Effector memory CD8-positive, alpha-beta T cell (primary cell): ENCODE measurements at regions not wholly inside any gene's neighbourhood (a gene's known extent, or its start where the extent isn't known, plus 50 kb on each side); places are given as distances from the start of the nearest gene placed in this dataset.
A peak's percentile ranks its signal among the peaks of the same experiment; 100 is the strongest.
"Not testable (repeated sequence)": the region's sequence is repeated elsewhere in the genome, so short reads cannot be mapped to it uniquely, and the experiment has no call there.

Source experiments
- ATAC-seq: fragments of 150-1000 bp; cut with Tn5 transposase; replicated peaks from 2 replicates; pipeline ENCODE4 v1.10.0; 2021; ENCODE audit warnings: mild to moderate bottlenecking, moderate library complexity
- DNase-seq, 3 experiments: peaks; one replicate each; pipeline ENCODE4 v3.0.0; 2021
- H3K27ac Mint-ChIP-seq, 2 donors: one replicate each; pipeline ENCODE4 v1.8.0; 2022; ENCODE audit warnings: mild to moderate bottlenecking in 2 of 2, mixed read lengths in 2 of 2, moderate library complexity in 2 of 2
- H3K27me3 Mint-ChIP-seq, 2 donors: one replicate each; pipeline ENCODE4 v1.8.0; 2022; ENCODE audit warnings: mixed read lengths in 2 of 2
- H3K36me3 Mint-ChIP-seq: one replicate; pipeline ENCODE4 v1.8.0; 2022; ENCODE audit warnings: mild to moderate bottlenecking, moderate library complexity, mixed read lengths; ENCODE audit not compliant: insufficient read depth
- H3K4me1 Mint-ChIP-seq, 2 donors: one replicate each; pipeline ENCODE4 v1.8.0; 2022; ENCODE audit warnings: low read depth in 2 of 2, mixed read lengths in 2 of 2
- H3K4me3 Mint-ChIP-seq, 2 donors: one replicate each; pipeline ENCODE4 v1.8.0; 2022; ENCODE audit warnings: mild to moderate bottlenecking in 2 of 2, mixed read lengths in 2 of 2, moderate library complexity in 2 of 2
- H3K9me3 Mint-ChIP-seq, 2 donors: one replicate each; pipeline ENCODE4 v1.8.0; 2022; ENCODE audit warnings: mixed read lengths in 2 of 2

- DNase-seq, result no peak
- Mint-ChIP-seq H3K9me3 (no peaks in the 10 kb centered on the region), H3K36me3 (no peaks in the 10 kb centered on the region), H3K27ac (no peak overlapping the region), H3K4me1 (peaks cover 2 to 3% of the 10 kb centered on the region in 2 donors), H3K4me3 (no peak overlapping the region), H3K27me3 (no peaks in the 10 kb centered on the region)
- no peak for ATAC-seq
These were observed 969.3 kb upstream of the ACO1 start for GRCh38 chr9:31415164-31415563.

- Mint-ChIP-seq H3K4me3 (peak overlapping the region in 1 of 2 donors; percentile 13), H3K36me3 (no peaks in the 10 kb centered on the region), H3K27me3 (no peaks in the 10 kb centered on the region), H3K27ac (peak overlapping the region in 1 of 2 donors; percentile 44), H3K4me1 (peaks cover 2 to 3% of the 10 kb centered on the region in 2 donors), H3K9me3 (no peaks in the 10 kb centered on the region)
- no peak for ATAC-seq
- DNase-seq, result no peak
These were observed 966.0 kb upstream of the ACO1 start for GRCh38 chr9:31418419-31418818.

GRCh38 chr9:31443630-31444457 lies 940.6 kb upstream of the ACO1 start:
- H3K36me3 Mint-ChIP-seq, DNase-seq, H3K27ac Mint-ChIP-seq, H3K4me1 Mint-ChIP-seq, H3K27me3 Mint-ChIP-seq, H3K4me3 Mint-ChIP-seq, H3K9me3 Mint-ChIP-seq, ATAC-seq: not testable (repeated sequence)

GRCh38 chr9:31445357-31445756 lies 939.1 kb upstream of the ACO1 start:
- Mint-ChIP-seq H3K4me3 (no peak overlapping the region), H3K4me1 (peaks cover 0 to 4% of the 10 kb centered on the region in 2 donors), H3K27me3 (no peaks in the 10 kb centered on the region), H3K36me3 (peaks cover 3% of the 10 kb centered on the region), H3K27ac (no peak overlapping the region), H3K9me3 (no peaks in the 10 kb centered on the region)
- ATAC-seq (no peak), DNase-seq (no peak)

- Mint-ChIP-seq H3K4me3 (no peak overlapping the region), H3K36me3 (peaks cover 3% of the 10 kb centered on the region), H3K9me3 (no peaks in the 10 kb centered on the region), H3K27me3 (no peaks in the 10 kb centered on the region), H3K27ac (no peak overlapping the region), H3K4me1 (peaks cover 0 to 4% of the 10 kb centered on the region in 2 donors)
- DNase-seq, result no peak
- ATAC-seq, result no peak
These were observed 938.5 kb upstream of the ACO1 start for GRCh38 chr9:31445960-31446359.

- Mint-ChIP-seq H3K4me3 (no peak overlapping the region), H3K9me3 (no peaks in the 10 kb centered on the region), H3K27ac (no peak overlapping the region), H3K4me1 (peaks cover 3 to 4% of the 10 kb centered on the region in 2 donors), H3K27me3 (no peaks in the 10 kb centered on the region), H3K36me3 (no peaks in the 10 kb centered on the region)
- ATAC-seq (no peak), DNase-seq (no peak)
These were observed 917.4 kb upstream of the ACO1 start for GRCh38 chr9:31467075-31467474.

GRCh38 chr9:31470051-31470450 lies 914.4 kb upstream of the ACO1 start:
- H3K36me3 Mint-ChIP-seq, result no peaks in the 10 kb centered on the region
- H3K27me3 Mint-ChIP-seq, result no peaks in the 10 kb centered on the region
- H3K4me3 Mint-ChIP-seq, result no peak overlapping the region
- ATAC-seq (no peak), DNase-seq (no peak)
- no peak overlapping the region for H3K27ac Mint-ChIP-seq
- no peaks in the 10 kb centered on the region for H3K9me3 Mint-ChIP-seq
- peaks cover 3 to 4% of the 10 kb centered on the region in 2 donors for H3K4me1 Mint-ChIP-seq

- Mint-ChIP-seq H3K4me1 (peaks cover 3 to 4% of the 10 kb centered on the region in 2 donors), H3K27me3 (no peaks in the 10 kb centered on the region), H3K36me3 (no peaks in the 10 kb centered on the region), H3K4me3 (no peak overlapping the region), H3K27ac (no peak overlapping the region), H3K9me3 (no peaks in the 10 kb centered on the region)
- no peak for DNase-seq
- ATAC-seq, result no peak
These were observed 913.4 kb upstream of the ACO1 start for GRCh38 chr9:31471010-31471409.

- Mint-ChIP-seq H3K9me3 (no peaks in the 10 kb centered on the region), H3K36me3 (no peaks in the 10 kb centered on the region), H3K27ac (no peak overlapping the region), H3K4me1 (peaks cover 0 to 5% of the 10 kb centered on the region in 2 donors), H3K4me3 (no peak overlapping the region), H3K27me3 (peaks cover 4 to 12% of the 10 kb centered on the region in 2 donors)
- DNase-seq (no peak), ATAC-seq (no peak)
These were observed 897.8 kb upstream of the ACO1 start for GRCh38 chr9:31486630-31487029.

- no peak overlapping the region for H3K27ac Mint-ChIP-seq
- peaks cover 0 to 5% of the 10 kb centered on the region in 2 donors for H3K4me1 Mint-ChIP-seq
- no peaks in the 10 kb centered on the region for H3K36me3 Mint-ChIP-seq
- DNase-seq, result no peak
- no peak overlapping the region for H3K4me3 Mint-ChIP-seq
- H3K9me3 Mint-ChIP-seq, result no peaks in the 10 kb centered on the region
- peaks cover 4 to 12% of the 10 kb centered on the region in 2 donors for H3K27me3 Mint-ChIP-seq
- ATAC-seq, result no peak
These were observed 893.8 kb upstream of the ACO1 start for GRCh38 chr9:31490551-31491106.

- DNase-seq (no peak), ATAC-seq (no peak)
- H3K36me3 Mint-ChIP-seq, result no peaks in the 10 kb centered on the region
- peaks cover 0 to 4% of the 10 kb centered on the region in 2 donors for H3K27me3 Mint-ChIP-seq
- H3K9me3 Mint-ChIP-seq, result peaks cover 3 to 8% of the 10 kb centered on the region in 2 donors
- no peak overlapping the region for H3K4me3 Mint-ChIP-seq
- no peak overlapping the region for H3K27ac Mint-ChIP-seq
- no peaks in the 10 kb centered on the region for H3K4me1 Mint-ChIP-seq
These were observed 892.2 kb upstream of the ACO1 start for GRCh38 chr9:31492229-31492628.

GRCh38 chr9:31500422-31500821 lies 884.0 kb upstream of the ACO1 start:
- no peak for DNase-seq
- Mint-ChIP-seq H3K4me3 (no peak overlapping the region), H3K4me1 (no peaks in the 10 kb centered on the region), H3K27ac (no peak overlapping the region), H3K27me3 (no peaks in the 10 kb centered on the region), H3K9me3 (peaks cover 6 to 8% of the 10 kb centered on the region in 2 donors), H3K36me3 (no peaks in the 10 kb centered on the region)
- no peak for ATAC-seq

GRCh38 chr9:31519011-31519410 lies 865.4 kb upstream of the ACO1 start:
- Mint-ChIP-seq H3K27ac (no peak overlapping the region), H3K4me1 (no peaks in the 10 kb centered on the region)
- ATAC-seq, result peak; percentile 24

GRCh38 chr9:31519424-31519823 lies 865.0 kb upstream of the ACO1 start:
- Mint-ChIP-seq H3K4me3 (no peak overlapping the region), H3K36me3 (no peaks in the 10 kb centered on the region), H3K27ac (no peak overlapping the region), H3K9me3 (no peaks in the 10 kb centered on the region), H3K4me1 (no peaks in the 10 kb centered on the region), H3K27me3 (no peaks in the 10 kb centered on the region)
- no peak for ATAC-seq
- DNase-seq, result no peak

More at GRCh38 chr9:31519011-31519410, 865.4 kb upstream of the ACO1 start:
- Mint-ChIP-seq H3K9me3 (no peaks in the 10 kb centered on the region), H3K4me3 (no peak overlapping the region), H3K27me3 (no peaks in the 10 kb centered on the region), H3K36me3 (no peaks in the 10 kb centered on the region)
- DNase-seq, result no peak
